NCI-H1092 treated with DMSO at 0.1 percent for 48 hours (cell line): ENCODE measurements at regions not wholly inside any gene's neighbourhood (a gene's known extent, or its start where the extent isn't known, plus 50 kb on each side); places are given as distances from the start of the nearest gene placed in this dataset.

ENCODE experiments used
- DNase-seq: peaks from one replicate; lab custom pipeline; 2025; lab: John Stamatoyannopoulos, UW

- DNase-seq, result no peak
These were observed 153.1 kb downstream of the PCDH17 start for GRCh38 chr13:57784633-57785032.

GRCh38 chr13:57787058-57787791 is 155.7 kb downstream of the PCDH17 start:
- no peak for DNase-seq

GRCh38 chr13:57799624-57800023 is 168.1 kb downstream of the PCDH17 start:
- DNase-seq, result no peak

GRCh38 chr13:57813651-57814050 is 182.1 kb downstream of the PCDH17 start:
- DNase-seq, result no peak

GRCh38 chr13:57815600-57815999 is 184.1 kb downstream of the PCDH17 start:
- DNase-seq, result no peak

- no peak for DNase-seq
These were observed 189.4 kb downstream of the PCDH17 start for GRCh38 chr13:57820924-57821323.

GRCh38 chr13:57823704-57824103 is 192.2 kb downstream of the PCDH17 start:
- no peak for DNase-seq

GRCh38 chr13:57824121-57824520 is 192.6 kb downstream of the PCDH17 start:
- no peak for DNase-seq

- DNase-seq, result no peak
These were observed 193.5 kb downstream of the PCDH17 start for GRCh38 chr13:57825066-57825465.

GRCh38 chr13:57829496-57829895 is 198.0 kb downstream of the PCDH17 start:
- no peak for DNase-seq

- no peak for DNase-seq
These were observed 200.6 kb downstream of the PCDH17 start for GRCh38 chr13:57832187-57832586.

GRCh38 chr13:57837801-57838200 is 206.3 kb downstream of the PCDH17 start:
- no peak for DNase-seq

GRCh38 chr13:57843521-57843920 is 212.0 kb downstream of the PCDH17 start:
- DNase-seq, result no peak

- DNase-seq, result no peak
These were observed 215.1 kb downstream of the PCDH17 start for GRCh38 chr13:57846600-57847173.

- no peak for DNase-seq
These were observed 226.4 kb downstream of the PCDH17 start for GRCh38 chr13:57857945-57858344.

- no peak for DNase-seq
These were observed 226.8 kb downstream of the PCDH17 start for GRCh38 chr13:57858376-57858775.

GRCh38 chr13:57862879-57863278 is 231.3 kb downstream of the PCDH17 start:
- no peak for DNase-seq

GRCh38 chr13:57865600-57866294 is 234.2 kb downstream of the PCDH17 start:
- DNase-seq, result no peak

GRCh38 chr13:57874530-57874929 is 243.0 kb downstream of the PCDH17 start:
- DNase-seq, result no peak

- DNase-seq, result no peak
These were observed 246.1 kb downstream of the PCDH17 start for GRCh38 chr13:57877601-57878000.

GRCh38 chr13:57878291-57878690 is 246.7 kb downstream of the PCDH17 start:
- DNase-seq, result no peak

GRCh38 chr13:57897225-57897624 is 265.7 kb downstream of the PCDH17 start:
- no peak for DNase-seq

- DNase-seq, result no peak
These were observed 267.6 kb downstream of the PCDH17 start for GRCh38 chr13:57899096-57899495.
